ENCODE measurements at regions not wholly inside any gene's neighbourhood (a gene's known extent, or its start where the extent isn't known, plus 50 kb on each side); places are given as distances from the start of the nearest gene placed in this dataset.
A peak's percentile ranks its signal among the peaks of the same experiment; 100 is the strongest.

- Mint-ChIP-seq H3K27ac (no peak overlapping the region), H3K27me3 (no peaks in the 10 kb centered on the region), H3K4me1 (ENCODE audit: unreplicated experiment) (no peaks in the 10 kb centered on the region), H3K36me3 (no peaks in the 10 kb centered on the region), H3K4me3 (no peak overlapping the region), H3K9me3 (no peaks in the 10 kb centered on the region)
- DNase-seq (ENCODE audit: extremely low spot score, unreplicated experiment), result no peak
- no peak for TF ChIP-seq CTCF (conservative IDR thresholded peaks at IDR 0.05)
These were observed 338.1 kb upstream of the SMC2 start for GRCh38 chr9:103755986-103756385.

- H3K4me1 Mint-ChIP-seq (ENCODE audit: unreplicated experiment), result no peaks in the 10 kb centered on the region
- H3K36me3 Mint-ChIP-seq, result no peaks in the 10 kb centered on the region
- no peaks in the 10 kb centered on the region for H3K9me3 Mint-ChIP-seq
- DNase-seq (ENCODE audit: extremely low spot score, unreplicated experiment), result no peak
- H3K27me3 Mint-ChIP-seq, result no peaks in the 10 kb centered on the region
- H3K27ac Mint-ChIP-seq, result no peak overlapping the region
- TF ChIP-seq CTCF (conservative IDR thresholded peaks at IDR 0.05), result no peak
- no peak overlapping the region for H3K4me3 Mint-ChIP-seq
These were observed 337.0 kb upstream of the SMC2 start for GRCh38 chr9:103757062-103757461.

DNA sequence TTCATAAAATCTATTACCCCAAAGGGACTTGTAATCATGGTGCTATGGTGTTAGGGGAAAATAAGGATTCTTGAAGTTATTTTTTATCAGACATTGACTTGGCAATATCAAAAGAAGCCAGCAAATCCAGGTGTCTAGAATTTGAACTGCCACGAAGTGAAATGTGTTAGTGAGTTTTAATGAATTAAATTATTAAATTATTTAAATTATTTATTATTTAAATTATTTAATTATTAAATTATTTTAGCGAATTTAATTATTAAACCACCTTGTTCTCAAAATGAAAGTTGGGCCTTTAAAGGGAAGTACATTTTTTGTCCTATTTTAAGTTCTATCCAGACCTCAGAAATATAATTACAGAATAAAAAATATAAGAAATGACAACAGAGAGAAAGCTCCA, 332.6 kb upstream of the SMC2 start:
- Mint-ChIP-seq H3K36me3 (no peaks in the 10 kb centered on the region), H3K4me3 (no peak overlapping the region), H3K4me1 (ENCODE audit: unreplicated experiment) (no peaks in the 10 kb centered on the region), H3K27ac (no peak overlapping the region), H3K27me3 (no peaks in the 10 kb centered on the region), H3K9me3 (no peaks in the 10 kb centered on the region)
- DNase-seq (ENCODE audit: extremely low spot score, unreplicated experiment), result no peak
- TF ChIP-seq CTCF (conservative IDR thresholded peaks at IDR 0.05), result no peak

- TF ChIP-seq CTCF (conservative IDR thresholded peaks at IDR 0.05), result peak; percentile 56
- no peaks in the 10 kb centered on the region for H3K9me3 Mint-ChIP-seq
- no peaks in the 10 kb centered on the region for H3K27me3 Mint-ChIP-seq
- H3K4me1 Mint-ChIP-seq (ENCODE audit: unreplicated experiment), result no peaks in the 10 kb centered on the region
- no peaks in the 10 kb centered on the region for H3K36me3 Mint-ChIP-seq
- no peak overlapping the region for H3K27ac Mint-ChIP-seq
- DNase-seq (ENCODE audit: extremely low spot score, unreplicated experiment), result no peak
- H3K4me3 Mint-ChIP-seq, result no peak overlapping the region
These were observed 304.4 kb upstream of the SMC2 start for GRCh38 chr9:103789686-103790085.

DNA sequence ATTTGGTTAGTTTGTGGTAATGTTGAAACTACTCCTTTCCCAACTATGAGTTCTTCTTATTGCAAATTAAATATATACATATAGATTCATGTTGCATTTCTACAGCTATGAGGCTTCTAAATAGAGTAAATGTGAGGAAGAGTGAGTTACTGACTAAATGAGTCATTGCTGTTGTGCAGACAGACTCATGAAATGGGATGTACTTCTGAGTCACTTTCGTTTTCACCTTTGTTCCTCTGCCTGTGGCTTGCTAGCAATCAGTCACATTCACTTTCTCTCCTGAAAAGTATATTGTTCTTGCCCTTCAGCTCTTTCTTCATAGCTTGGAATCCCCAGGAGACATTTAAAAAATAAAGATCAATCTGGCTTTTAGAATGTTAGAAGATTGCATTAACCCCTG, 295.5 kb upstream of the SMC2 start:
- Mint-ChIP-seq H3K4me3 (no peak overlapping the region), H3K4me1 (ENCODE audit: unreplicated experiment) (no peaks in the 10 kb centered on the region), H3K27me3 (no peaks in the 10 kb centered on the region), H3K9me3 (no peaks in the 10 kb centered on the region), H3K36me3 (no peaks in the 10 kb centered on the region), H3K27ac (no peak overlapping the region)
- no peak for TF ChIP-seq CTCF (conservative IDR thresholded peaks at IDR 0.05)
- no peak for DNase-seq (ENCODE audit: extremely low spot score, unreplicated experiment)

GRCh38 chr9:103799959-103800358, 294.1 kb upstream of the SMC2 start:
- Mint-ChIP-seq H3K4me3 (no peak overlapping the region), H3K27me3 (no peaks in the 10 kb centered on the region), H3K9me3 (no peaks in the 10 kb centered on the region), H3K4me1 (ENCODE audit: unreplicated experiment) (no peaks in the 10 kb centered on the region), H3K27ac (no peak overlapping the region), H3K36me3 (no peaks in the 10 kb centered on the region)
- TF ChIP-seq CTCF (conservative IDR thresholded peaks at IDR 0.05), result no peak
- DNase-seq (ENCODE audit: extremely low spot score, unreplicated experiment), result no peak

All from type B pancreatic cell (in vitro differentiated cells).